Omental fat pad (tissue), 3 donors: ENCODE measurements at regions not wholly inside any gene's neighbourhood (a gene's known extent, or its start where the extent isn't known, plus 50 kb on each side); places are given as distances from the start of the nearest gene placed in this dataset.
"Not testable (repeated sequence)": the region's sequence is repeated elsewhere in the genome, so short reads cannot be mapped to it uniquely, and the experiment has no call there.

Experiments used
- ATAC-seq: fragments of 150-250 bp; one replicate; pipeline ENCODE4 v1.9.1; 2016; ENCODE audit warnings: mild to moderate bottlenecking, moderate library complexity; ENCODE audit not compliant: low FRiP score
- DNase-seq: peaks from one replicate; pipeline ENCODE4 v3.0.0-alpha.2; 2019; ENCODE audit warnings: low spot score
- TF ChIP-seq, protein P1 (sequence below), 3 donors: fragments of 450-650 bp; IDR thresholded peaks; one replicate each; pipeline ENCODE4 v1.5.1; 2016 to 2017; ENCODE audit warnings: antibody characterized with exemption in 3 of 3, mild to moderate bottlenecking in 3 of 3, moderate library complexity in 2 of 3

DNA sequence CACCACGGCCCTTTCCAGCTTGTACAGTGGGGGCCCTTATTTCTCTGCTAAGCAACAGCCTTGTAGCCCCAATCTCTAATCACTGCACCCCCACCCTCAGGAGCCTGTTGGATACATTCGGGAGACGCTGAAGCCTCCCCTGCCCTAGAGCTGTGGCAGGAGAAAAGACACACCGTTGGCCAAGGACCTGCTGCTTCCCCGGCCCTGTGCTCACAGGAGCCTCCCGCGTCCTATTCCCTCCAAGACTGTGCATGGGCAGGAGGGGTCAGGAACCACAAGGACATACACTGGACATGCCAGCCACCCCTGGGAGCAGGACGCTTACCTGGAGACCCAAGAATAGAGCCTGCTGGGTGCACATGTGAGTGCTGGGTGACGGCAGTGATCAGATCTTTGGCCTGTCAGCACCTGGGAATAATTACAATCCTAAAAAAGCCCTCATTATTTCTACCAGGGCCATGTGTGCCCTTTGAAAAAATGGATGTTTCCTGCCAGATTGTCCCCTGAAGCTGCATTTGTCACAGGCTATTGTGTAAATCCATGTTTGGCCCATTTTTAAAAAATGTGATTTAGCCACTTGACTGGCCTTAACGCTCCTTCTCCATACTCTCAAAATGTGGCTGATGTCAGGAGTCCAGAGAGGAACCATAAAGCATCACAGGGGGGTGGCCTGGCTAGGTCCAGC, 590.6 kb downstream of the MATN1 start:
- TF ChIP-seq, protein P1, sequence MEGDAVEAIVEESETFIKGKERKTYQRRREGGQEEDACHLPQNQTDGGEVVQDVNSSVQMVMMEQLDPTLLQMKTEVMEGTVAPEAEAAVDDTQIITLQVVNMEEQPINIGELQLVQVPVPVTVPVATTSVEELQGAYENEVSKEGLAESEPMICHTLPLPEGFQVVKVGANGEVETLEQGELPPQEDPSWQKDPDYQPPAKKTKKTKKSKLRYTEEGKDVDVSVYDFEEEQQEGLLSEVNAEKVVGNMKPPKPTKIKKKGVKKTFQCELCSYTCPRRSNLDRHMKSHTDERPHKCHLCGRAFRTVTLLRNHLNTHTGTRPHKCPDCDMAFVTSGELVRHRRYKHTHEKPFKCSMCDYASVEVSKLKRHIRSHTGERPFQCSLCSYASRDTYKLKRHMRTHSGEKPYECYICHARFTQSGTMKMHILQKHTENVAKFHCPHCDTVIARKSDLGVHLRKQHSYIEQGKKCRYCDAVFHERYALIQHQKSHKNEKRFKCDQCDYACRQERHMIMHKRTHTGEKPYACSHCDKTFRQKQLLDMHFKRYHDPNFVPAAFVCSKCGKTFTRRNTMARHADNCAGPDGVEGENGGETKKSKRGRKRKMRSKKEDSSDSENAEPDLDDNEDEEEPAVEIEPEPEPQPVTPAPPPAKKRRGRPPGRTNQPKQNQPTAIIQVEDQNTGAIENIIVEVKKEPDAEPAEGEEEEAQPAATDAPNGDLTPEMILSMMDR (IDR thresholded peaks at IDR 0.05) = no peak
- DNase-seq (no peak), ATAC-seq (no peak)

DNA sequence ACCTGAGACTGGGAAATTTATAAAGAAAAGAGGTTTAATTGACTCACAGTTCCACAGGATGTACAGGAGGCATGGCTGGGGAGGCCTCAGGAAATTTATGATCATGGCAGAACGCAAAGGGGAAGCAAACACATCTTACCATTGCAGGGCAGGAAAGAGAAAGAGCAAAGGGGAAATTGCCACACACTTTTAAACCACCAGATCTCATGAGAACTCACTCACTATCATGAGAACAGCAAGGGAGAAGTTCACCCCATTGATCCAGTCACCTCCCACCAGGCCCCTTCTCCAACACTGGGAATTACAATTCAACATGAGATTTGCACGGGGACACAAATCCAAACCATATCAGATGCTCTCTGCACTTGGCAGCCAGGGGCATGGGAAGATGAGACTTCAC, 592.8 kb downstream of the MATN1 start:
- DNase-seq, ATAC-seq: not testable (repeated sequence)

DNA sequence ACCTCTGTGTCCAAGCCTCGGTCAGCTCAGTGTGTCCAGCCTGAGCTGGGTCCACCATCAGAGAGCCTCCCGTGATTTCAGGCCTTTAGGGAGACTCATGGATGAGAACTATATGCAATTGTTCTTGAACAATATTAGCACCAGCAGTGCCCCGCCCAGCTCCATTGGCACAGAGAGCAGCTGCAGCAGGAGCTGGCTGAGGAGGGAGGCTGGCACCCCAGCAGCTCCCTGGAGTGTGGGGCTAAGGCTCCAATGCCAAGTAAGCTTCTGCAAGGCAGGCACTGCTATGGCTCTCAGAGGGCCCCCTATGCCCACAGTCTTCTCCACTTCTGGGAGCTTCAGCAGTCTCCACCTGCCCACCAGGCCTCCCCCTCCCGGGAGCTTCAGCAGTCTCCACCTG, 593.3 kb downstream of the MATN1 start:
- DNase-seq (no peak), ATAC-seq (no peak)
- TF ChIP-seq, protein P1 (IDR thresholded peaks at IDR 0.05) = no peak

DNA sequence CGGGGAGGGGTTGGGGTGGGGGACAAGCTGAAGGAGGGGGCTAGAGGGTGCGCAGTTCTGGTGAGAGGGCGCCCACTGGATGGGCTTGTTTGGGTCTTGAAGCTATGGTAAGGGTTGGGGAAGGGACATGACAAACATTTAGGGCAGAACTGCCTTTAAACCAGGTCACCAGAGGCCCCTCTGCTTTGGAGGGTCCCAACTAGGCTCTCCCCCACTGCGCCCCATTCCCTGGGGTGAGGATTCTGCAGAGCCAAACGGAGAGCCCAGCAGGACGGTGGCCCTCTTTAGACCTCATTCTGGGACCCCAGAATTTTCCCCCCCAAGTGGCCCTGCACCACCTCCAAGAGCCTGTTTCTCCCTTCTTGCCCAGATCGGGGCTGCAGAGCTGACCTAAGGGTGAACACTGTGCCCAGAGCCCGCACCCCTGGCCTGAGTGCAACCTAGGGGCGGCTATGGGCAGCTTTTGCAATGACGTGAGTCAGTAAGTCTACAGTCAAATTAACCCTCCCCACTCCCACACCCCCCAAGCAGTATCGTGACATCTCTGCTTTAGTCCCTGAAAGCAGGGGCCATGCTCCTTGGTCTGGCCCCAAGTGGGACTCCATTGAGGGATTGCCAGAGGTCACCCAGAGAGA, 593.8 kb downstream of the MATN1 start:
- ATAC-seq (no peak), DNase-seq (no peak)
- TF ChIP-seq, protein P1 (IDR thresholded peaks at IDR 0.05) = no peak

DNA sequence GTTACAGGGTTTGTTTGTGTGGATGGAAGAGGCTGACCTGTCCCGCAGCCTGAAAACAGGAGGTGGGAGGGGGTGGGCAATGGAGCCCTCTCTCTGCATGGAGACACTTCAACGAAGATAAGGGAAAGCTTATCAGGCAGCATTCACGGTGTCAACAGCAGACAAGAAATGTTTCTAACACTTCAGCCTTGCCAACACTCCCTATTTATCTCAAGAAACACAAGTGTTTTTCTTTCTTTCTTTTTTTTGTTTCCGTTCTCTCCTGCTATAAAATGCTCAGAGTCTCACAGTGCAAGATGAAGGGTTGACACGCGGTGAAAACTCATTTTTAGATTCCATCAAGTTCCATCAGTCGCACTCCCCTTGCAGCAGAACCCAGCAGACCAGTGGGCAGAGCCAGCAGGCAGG, 594.4 kb downstream of the MATN1 start:
- no peak for ATAC-seq
- TF ChIP-seq, protein P1 (IDR thresholded peaks at IDR 0.05) = no peak
- DNase-seq = no peak

DNA sequence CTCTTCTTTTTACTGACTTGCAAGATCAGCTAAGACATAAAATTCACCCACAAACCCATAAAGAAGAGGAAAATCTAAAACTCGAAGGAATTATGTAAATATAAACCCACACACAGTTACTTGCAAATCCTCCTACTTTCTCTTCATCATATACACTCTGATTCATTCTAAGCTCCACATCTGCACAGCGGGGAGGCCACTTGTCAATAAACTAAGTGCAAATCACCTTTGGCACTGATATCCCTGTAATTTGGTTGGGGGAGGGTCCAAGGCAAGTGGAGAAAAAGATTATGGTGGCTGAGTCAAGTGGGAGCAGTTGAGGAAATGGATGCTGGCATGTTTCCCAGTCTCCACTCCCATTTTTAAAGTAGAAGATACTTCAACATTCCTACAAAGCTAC, 596.5 kb downstream of the MATN1 start:
- DNase-seq = no peak
- ATAC-seq = no peak
- TF ChIP-seq, protein P1 (IDR thresholded peaks at IDR 0.05) = no peak

DNA sequence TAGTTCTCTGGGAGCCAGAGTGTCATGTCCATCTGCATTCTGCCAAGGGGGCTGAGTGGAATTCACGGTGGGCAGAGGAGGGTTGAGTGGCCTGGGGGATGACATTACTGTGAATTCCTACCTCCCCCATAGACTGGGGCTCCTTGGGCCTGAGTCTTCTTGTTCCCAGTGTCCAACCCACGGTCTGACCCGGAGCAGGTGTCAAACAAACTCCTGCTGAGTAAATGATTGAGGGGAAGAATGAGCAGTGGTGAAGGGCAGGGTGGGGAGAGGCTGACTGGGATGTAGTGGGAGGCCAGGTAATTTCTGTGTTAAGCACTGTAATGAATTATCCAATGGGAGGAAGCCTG, 597.6 kb downstream of the MATN1 start:
- DNase-seq (no peak), ATAC-seq (no peak)
- TF ChIP-seq, protein P1 (IDR thresholded peaks at IDR 0.05) = no peak
